HG03439 (cell line): ENCODE measurements at regions not wholly inside any gene's neighbourhood (a gene's known extent, or its start where the extent isn't known, plus 50 kb on each side); places are given as distances from the start of the nearest gene placed in this dataset.

Experiments
- ATAC-seq: cut with Tn5 transposase; IDR thresholded peaks from one replicate; pipeline ENCODE4 v1.9.1; 2021; ENCODE audit warnings: mild to moderate bottlenecking, moderate library complexity; ENCODE audit not compliant: unreplicated experiment

GRCh38 chr16:86327321-86327720 is 183.0 kb upstream of the FOXF1 start:
- ATAC-seq = no peak

GRCh38 chr16:86330906-86331305 is 179.4 kb upstream of the FOXF1 start:
- no peak for ATAC-seq

GRCh38 chr16:86334079-86334635 is 176.2 kb upstream of the FOXF1 start:
- no peak for ATAC-seq

GRCh38 chr16:86335266-86336172 is 174.8 kb upstream of the FOXF1 start:
- no peak for ATAC-seq

GRCh38 chr16:86337138-86337537 is 173.2 kb upstream of the FOXF1 start:
- ATAC-seq = no peak

GRCh38 chr16:86337581-86338402 is 172.5 kb upstream of the FOXF1 start:
- ATAC-seq = no peak

GRCh38 chr16:86338403-86339115 is 171.8 kb upstream of the FOXF1 start:
- ATAC-seq = no peak

- ATAC-seq = no peak
Measured at GRCh38 chr16:86342161-86342834, 168.0 kb upstream of the FOXF1 start.

- no peak for ATAC-seq
Measured at GRCh38 chr16:86343027-86343795, 167.1 kb upstream of the FOXF1 start.

- ATAC-seq = no peak
Measured at GRCh38 chr16:86343796-86344585, 166.3 kb upstream of the FOXF1 start.

- ATAC-seq = no peak
Measured at GRCh38 chr16:86344586-86344871, 165.8 kb upstream of the FOXF1 start.

GRCh38 chr16:86344881-86345280 is 165.4 kb upstream of the FOXF1 start:
- ATAC-seq = no peak

- ATAC-seq = no peak
Measured at GRCh38 chr16:86345516-86345915, 164.8 kb upstream of the FOXF1 start.

GRCh38 chr16:86346034-86346433 is 164.3 kb upstream of the FOXF1 start:
- ATAC-seq = no peak

- ATAC-seq = no peak
Measured at GRCh38 chr16:86347090-86347489, 163.2 kb upstream of the FOXF1 start.

- no peak for ATAC-seq
Measured at GRCh38 chr16:86347916-86348555, 162.3 kb upstream of the FOXF1 start.

GRCh38 chr16:86349338-86349900 is 160.9 kb upstream of the FOXF1 start:
- no peak for ATAC-seq

GRCh38 chr16:86350289-86350688 is 160.0 kb upstream of the FOXF1 start:
- no peak for ATAC-seq
